Lower lobe of right lung (tissue), 2 donors: ENCODE measurements at regions not wholly inside any gene's neighbourhood (a gene's known extent, or its start where the extent isn't known, plus 50 kb on each side); places are given as distances from the start of the nearest gene placed in this dataset.

ENCODE experiments used
- ATAC-seq, 2 donors: fragments of 200-7000 bp; cut with Tn5 transposase; one replicate each; pipeline ENCODE4 v1.9.1; 2020 to 2022; ENCODE audit warnings: mild to moderate bottlenecking in 2 of 2, moderate library complexity in 2 of 2
- DNase-seq: peaks from one replicate; pipeline ENCODE4 v3.0.0-alpha.2; 2020
- H3K27ac ChIP-seq: fragments of 200-600 bp; one replicate; pipeline ENCODE4 v1.8.0; 2022
- H3K27me3 ChIP-seq: fragments of 200-600 bp; one replicate; pipeline ENCODE4 v1.8.0; 2022; ENCODE audit warnings: low read depth
- H3K36me3 ChIP-seq: fragments of 200-600 bp; one replicate; pipeline ENCODE4 v1.8.0; 2022; ENCODE audit warnings: mild to moderate bottlenecking
- H3K4me1 ChIP-seq: fragments of 200-600 bp; one replicate; pipeline ENCODE4 v1.8.0; 2022
- H3K4me3 ChIP-seq: fragments of 200-600 bp; one replicate; pipeline ENCODE4 v1.8.0; 2022; ENCODE audit warnings: mild to moderate bottlenecking
- H3K9me3 ChIP-seq: fragments of 200-600 bp; one replicate; pipeline ENCODE4 v1.8.0; 2022
- CTCF ChIP-seq: fragments of 200-600 bp; IDR thresholded peaks from one replicate; pipeline ENCODE4 v1.8.0; 2022; ENCODE audit warnings: antibody characterized with exemption, mild to moderate bottlenecking
- intact Hi-C: fragments of 100-400 bp; cut with DNase I; formaldehyde crosslinking; loops from one replicate; pipeline ENCODE4 v1.11.0; 2022
- donor health status: DM: no; HTN: yes; CAD: no; lungs with severe emphysema.

- no peaks in the 10 kb centered on the region for H3K27me3 ChIP-seq
- H3K4me3 ChIP-seq = no peak overlapping the region
- H3K36me3 ChIP-seq = no peaks in the 10 kb centered on the region
- no peak overlapping the region for H3K27ac ChIP-seq
- intact Hi-C loops = no loop called here
- no peak for TF ChIP-seq CTCF
- ATAC-seq (no peak), DNase-seq (no peak)
- peaks cover 40% of the 10 kb centered on the region for H3K4me1 ChIP-seq
- H3K9me3 ChIP-seq = no peaks in the 10 kb centered on the region
These were observed 96.4 kb downstream of the LRRC74A start for GRCh38 chr14:76922584-76922983.

GRCh38 chr14:76922092-76922491 is 95.9 kb downstream of the LRRC74A start:
- Histone ChIP-seq H3K36me3 (no peaks in the 10 kb centered on the region), H3K4me1 (peaks cover 40% of the 10 kb centered on the region), H3K9me3 (no peaks in the 10 kb centered on the region), H3K27ac (no peak overlapping the region), H3K4me3 (no peak overlapping the region), H3K27me3 (no peaks in the 10 kb centered on the region)
- TF ChIP-seq CTCF = no peak
- no peak for DNase-seq
- intact Hi-C loops = no loop called here
- ATAC-seq = no peak

- Histone ChIP-seq H3K36me3 (no peaks in the 10 kb centered on the region), H3K27me3 (no peaks in the 10 kb centered on the region), H3K4me3 (no peak overlapping the region), H3K4me1 (peaks cover 41% of the 10 kb centered on the region), H3K27ac (no peak overlapping the region), H3K9me3 (no peaks in the 10 kb centered on the region)
- DNase-seq (no peak), ATAC-seq (no peak)
- intact Hi-C loops = no loop called here
- no peak for TF ChIP-seq CTCF
These were observed 94.8 kb downstream of the LRRC74A start for GRCh38 chr14:76921088-76921399.

GRCh38 chr14:76920331-76921087 is 94.3 kb downstream of the LRRC74A start:
- Histone ChIP-seq H3K27ac (peak overlapping the region; percentile 93), H3K4me1 (peaks cover 41% of the 10 kb centered on the region), H3K36me3 (no peaks in the 10 kb centered on the region), H3K4me3 (no peak overlapping the region), H3K9me3 (no peaks in the 10 kb centered on the region), H3K27me3 (no peaks in the 10 kb centered on the region)
- no peak for TF ChIP-seq CTCF
- intact Hi-C loops = no loop called here
- DNase-seq (no peak), ATAC-seq (no peak)

GRCh38 chr14:76919431-76920330 is 93.5 kb downstream of the LRRC74A start:
- intact Hi-C loops = loop anchor here (5.0 kb wide), 1 partner anchor 133 kb away; no protein-coding TSS in a partner anchor
- ATAC-seq = peak; percentile 1 to 13

More at GRCh38 chr14:76919431-76920330, 93.5 kb downstream of the LRRC74A start:
- no peaks in the 10 kb centered on the region for H3K27me3 ChIP-seq
- no peaks in the 10 kb centered on the region for H3K9me3 ChIP-seq
- no peak for DNase-seq
- no peak for TF ChIP-seq CTCF
- peaks cover 41% of the 10 kb centered on the region for H3K4me1 ChIP-seq
- H3K4me3 ChIP-seq = peak overlapping the region; percentile 8
- H3K27ac ChIP-seq = peak overlapping the region; percentile 93
- no peaks in the 10 kb centered on the region for H3K36me3 ChIP-seq
